ENCODE measurements at regions not wholly inside any gene's neighbourhood (a gene's known extent, or its start where the extent isn't known, plus 50 kb on each side); places are given as distances from the start of the nearest gene placed in this dataset.
"Not testable (repeated sequence)": the region's sequence is repeated elsewhere in the genome, so short reads cannot be mapped to it uniquely, and the experiment has no call there.

DNA sequence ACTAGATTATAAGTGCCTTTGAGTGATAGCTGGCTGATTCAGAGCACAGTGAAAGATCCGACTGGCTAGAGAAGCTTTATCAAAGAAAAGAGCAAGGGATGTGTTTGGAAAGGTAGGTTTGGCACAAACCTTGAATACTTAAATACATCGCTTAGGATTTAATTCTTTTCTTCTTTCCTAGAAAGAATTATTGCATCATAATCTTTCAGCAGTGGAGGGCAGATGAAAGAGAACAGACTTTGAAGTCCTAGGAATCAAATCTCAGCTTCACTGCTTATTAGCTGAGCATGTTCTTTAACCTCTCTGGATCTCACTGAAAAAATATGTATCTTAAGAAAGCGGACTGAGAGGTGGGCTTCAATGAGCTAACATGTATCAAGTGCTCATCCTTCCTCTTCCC, 122.8 kb downstream of the ZNF365 start:
- peak; percentile 54 for DNase-seq (ENCODE audit: low spot score)

DNA sequence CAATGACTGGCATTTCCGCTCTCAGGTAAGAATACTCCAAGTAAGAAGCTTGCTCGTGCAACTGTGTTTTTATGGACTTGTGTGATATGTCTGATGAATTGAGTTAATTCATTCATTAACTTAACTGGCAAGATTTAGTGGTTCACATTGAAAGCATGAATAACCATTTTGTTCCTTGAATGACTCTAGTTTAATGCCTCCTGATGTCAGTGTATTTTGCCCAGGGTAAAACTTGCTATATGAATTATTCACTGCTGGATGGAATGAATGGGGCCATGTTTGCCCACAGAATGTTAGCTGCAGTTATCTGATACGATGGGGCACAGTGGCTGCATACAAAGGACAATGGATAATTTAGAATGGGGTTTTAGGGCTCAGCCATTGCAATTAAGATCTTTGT, 124.1 kb downstream of the ZNF365 start:
- no peak for DNase-seq (ENCODE audit: low spot score)

DNA sequence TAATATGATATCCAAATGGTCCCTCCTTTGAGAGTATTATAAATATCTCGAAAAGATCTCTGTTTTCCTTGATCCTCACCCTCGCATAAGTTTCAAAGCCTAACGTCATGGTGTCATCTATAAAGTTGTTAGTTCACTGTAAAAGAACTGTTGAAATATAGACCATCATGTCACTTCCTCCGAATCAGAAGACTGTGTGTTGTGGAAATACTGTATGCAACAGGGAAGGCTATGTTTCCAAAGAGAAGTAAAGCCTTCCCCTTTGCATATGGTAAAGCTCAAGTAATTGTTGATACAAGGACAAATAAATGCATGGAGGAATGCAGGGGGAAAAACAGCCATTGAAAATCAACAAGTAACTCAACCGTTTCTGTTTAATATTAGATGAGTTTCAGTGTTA, 125.9 kb downstream of the ZNF365 start:
- not testable (repeated sequence) for DNase-seq (ENCODE audit: low spot score)

DNA sequence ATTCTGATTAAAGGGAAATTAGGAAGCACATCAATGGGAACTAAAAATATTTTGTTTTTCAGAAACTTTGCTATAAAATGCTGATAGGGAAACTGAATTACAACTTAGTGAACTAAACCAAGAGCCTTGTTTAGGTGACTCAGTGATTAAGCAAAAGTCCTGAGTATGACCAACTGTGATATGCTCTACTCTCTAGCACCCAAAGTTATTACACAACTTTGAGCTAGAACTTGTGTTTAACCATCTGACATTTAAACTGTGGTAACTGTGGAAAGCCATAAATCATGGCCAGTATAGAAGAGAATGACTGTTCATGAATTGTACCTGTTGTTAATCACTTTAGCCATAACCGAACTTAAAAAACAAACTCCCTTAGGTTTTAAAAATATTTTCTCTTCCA, 127.4 kb downstream of the ZNF365 start:
- no peak for DNase-seq (ENCODE audit: low spot score)

DNA sequence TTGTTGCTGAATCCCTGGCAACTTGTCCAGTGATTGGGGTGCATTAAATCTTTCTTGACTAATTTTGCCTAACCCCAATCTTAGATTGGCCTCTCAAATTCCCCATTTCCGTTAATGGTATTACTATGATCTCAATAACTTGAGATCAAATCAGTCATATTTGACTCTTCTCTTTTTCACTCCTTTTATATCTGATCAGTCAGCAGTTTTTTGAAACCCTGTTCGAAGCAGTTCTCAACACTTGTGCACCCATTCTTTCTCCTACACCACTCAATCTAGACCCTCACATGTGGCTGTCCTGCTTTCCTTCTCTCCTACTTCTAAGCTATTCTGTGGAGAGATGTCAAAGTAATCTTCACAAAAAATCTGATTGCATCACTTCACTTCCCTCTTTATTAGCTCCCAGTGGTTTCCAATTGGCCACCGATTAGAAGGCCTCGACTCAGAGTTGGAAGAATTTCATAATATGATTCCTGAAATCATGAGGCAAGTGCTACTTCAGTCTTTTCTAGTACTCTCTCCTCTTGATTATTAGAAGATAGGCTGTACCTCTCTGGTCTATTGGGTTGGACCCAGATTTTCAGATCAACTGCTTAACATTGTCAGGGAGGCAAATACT, 128.9 kb downstream of the ZNF365 start:
- no peak for DNase-seq (ENCODE audit: low spot score)

DNA sequence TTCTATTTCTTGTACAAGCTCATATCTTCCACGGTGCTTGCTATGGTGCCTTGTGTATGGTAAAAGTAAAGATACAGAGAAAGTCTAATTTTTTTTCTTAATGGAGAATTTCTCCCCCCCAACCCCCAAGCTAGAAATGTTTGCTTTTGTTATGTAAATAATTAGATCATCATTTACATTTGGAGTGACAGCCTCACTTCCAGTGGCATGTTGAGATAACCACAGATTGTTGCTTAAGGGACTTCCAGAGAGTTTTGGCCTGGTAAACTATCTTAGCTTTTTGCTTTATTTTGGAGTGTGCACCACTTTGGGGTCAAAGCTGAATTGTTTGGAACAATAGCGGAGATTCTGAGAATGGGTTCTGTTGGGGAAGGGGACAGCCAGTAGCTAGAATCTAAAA, 129.7 kb downstream of the ZNF365 start:
- DNase-seq (ENCODE audit: low spot score) = no peak

DNA sequence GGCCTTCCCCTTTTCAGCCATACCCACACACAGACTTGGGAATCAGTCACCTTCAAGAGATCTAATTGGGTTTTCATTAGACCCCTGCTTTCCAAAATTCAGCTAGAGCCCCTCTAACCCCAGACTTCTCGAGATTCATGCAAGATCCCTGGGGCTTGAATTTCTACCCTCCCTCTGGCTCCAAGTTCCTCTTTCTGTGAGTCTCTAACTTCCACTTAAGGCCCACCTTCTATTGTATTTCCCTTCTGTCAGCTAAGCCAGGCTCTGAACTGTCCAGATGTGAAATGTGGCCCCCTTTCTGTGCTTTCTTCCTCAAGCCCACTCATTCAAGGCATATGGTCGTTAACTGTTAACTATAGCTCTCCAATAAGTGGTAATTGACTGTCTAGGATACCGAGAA, 132.2 kb downstream of the ZNF365 start:
- no peak for DNase-seq (ENCODE audit: low spot score)

DNA sequence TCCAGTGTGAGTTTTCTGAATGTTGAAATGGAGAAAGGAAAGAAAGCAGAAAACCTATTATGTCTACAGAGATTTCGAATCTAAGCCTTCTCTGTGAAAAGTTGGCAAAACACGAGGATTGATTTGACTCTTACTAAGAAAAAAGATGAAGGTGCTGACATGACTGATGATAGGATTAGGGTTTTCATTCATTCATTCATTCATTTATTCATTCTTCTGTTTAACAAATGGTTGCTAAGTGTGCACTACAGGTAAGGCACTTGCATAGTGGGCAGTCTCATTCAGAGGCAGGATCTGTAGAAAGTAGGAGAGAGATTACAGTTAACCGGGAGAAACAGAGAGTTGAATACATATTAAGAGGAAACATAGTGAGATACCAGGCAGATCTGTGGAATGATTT, 137.1 kb downstream of the ZNF365 start:
- DNase-seq (ENCODE audit: low spot score) = no peak

DNA sequence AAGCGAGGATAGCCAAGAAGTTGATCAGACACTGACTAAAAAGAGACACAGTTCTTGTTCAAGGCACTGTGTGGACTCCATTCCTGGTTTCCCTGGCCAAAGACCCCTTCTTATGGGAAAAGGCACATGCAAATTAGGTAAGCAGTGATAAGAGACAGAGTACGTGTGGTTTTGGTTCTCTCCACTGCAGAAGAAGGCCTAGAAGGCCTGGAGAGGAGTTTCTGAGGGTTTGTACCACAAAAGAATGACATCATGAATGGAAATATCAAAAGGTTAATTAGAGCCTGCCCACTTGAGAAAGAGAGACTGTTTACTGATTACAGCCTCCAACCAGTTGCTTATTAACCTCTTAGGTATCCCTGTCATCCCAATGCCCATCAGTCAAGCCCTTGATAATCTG, 137.5 kb downstream of the ZNF365 start:
- no peak for DNase-seq (ENCODE audit: low spot score)

DNA sequence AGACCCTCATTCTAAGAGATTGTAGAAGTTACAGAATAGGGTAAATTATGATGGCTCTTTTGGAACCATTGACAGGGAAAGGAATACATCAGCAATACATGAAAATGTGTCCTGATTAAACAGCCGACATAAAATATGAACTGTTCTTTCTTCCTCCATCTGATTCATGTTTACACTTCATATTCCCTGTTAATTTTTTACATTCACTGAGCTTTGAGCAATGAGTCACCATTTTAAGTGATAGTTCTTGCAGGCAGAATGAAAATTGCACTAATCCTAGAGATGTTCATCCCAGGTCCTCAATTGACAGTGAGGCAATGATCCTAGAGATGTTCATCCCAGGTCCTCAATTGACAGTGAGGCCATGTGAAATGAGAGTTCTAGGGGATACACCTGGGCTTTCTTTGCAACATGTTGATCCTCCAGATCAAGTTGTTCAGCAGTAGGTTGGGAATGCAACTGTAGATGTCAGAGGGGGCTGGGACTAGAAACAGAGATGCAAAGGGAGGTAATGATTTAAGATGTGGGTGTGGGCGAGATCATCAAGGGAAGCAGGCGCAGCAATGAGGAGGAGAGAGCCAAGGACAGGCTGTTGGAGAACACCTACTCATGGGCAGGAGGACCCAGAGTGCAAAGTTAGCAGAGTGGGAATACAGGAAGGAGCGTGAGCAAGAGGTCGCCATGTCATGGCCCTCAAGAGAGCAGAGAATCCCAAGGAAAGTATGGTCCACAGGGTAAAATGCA, 138.7 kb downstream of the ZNF365 start:
- no peak for DNase-seq (ENCODE audit: low spot score)

DNA sequence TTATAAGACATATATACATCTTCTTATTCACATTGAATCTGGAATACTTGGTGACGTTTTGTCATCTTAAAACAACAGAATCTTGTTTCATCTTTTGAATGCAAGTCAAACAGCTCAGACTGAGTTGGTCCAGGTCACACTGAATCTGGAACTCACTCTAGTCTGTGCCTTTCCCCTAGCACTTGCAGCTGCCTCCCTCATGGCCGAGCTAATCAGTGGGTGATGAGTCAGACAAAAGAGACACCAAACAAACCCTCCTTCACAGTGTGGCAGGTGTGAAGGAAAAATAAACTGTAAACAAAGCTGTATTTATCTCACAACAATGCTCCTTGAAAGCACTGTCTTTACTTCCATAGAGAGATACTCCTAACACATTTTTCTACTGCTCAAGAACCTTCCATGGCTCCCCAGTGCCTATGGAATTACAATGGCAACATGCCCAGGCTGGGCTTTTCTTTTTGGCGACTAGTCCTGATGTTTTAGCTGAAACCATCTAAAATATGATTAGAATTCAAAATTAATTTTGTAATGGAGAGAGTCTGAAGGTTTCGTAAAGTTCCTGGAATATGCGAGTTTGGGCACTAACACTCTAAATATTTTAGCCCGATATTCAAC, 140.0 kb downstream of the ZNF365 start:
- DNase-seq (ENCODE audit: low spot score) = no peak

DNA sequence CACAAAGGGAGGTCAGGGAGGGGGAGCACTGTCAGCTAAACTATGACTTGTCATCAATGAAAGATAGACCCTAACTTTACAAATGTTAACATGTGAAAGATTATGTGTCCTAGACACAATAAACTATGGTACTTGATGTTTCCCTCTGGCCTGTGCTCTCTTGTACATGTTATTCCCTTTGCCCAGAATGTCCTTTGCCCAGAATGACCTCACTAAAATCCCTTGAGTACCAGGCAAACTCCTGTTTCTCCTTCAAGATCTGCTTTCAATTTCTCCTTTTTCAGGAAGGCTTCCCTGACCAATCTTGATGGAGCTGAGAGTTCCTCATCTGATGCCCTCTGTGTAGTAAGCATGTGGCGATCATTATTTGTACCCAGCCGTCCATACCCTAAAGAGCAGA, 143.1 kb downstream of the ZNF365 start:
- no peak for DNase-seq (ENCODE audit: low spot score)

DNA sequence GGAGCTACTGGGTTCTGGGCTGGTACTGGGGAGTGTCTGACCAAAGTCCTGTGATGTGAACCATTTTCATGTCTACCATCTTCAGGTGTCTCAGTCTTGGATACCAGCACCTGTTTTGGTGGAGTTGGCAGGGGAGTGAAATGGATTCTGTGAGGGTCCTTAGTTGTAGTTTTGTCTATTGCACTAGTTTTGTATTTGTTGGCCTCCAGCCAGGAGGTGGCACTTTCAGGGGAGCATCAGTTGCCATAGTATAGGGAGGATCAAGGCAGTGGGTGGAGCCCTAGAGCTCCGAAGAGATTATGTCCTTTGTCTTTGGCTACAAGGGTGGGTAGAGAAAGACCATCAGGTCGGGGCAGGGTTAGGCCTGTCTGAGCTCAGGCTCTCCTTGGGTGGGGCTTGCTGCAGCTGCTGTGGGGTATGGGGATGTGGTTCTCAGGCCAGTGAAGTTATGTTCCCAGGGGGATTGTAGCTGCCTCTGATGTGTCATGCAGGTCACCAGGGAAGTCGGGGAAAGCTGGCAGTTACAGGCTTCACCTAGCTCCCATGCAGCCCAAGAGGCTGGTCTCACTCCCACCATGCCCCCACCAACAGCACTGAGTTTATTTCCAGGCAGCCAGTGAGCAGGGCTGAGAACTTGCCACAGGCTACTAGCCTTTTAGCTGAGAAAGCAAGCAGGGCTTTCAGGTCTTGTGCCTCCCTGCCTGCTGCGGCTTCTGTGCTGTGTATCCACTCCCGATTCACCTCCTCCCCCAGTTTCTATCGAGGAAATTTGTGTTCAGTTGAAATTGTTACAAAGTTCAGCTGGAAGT, 153.1 kb downstream of the ZNF365 start:
- no peak for DNase-seq (ENCODE audit: low spot score)

DNA sequence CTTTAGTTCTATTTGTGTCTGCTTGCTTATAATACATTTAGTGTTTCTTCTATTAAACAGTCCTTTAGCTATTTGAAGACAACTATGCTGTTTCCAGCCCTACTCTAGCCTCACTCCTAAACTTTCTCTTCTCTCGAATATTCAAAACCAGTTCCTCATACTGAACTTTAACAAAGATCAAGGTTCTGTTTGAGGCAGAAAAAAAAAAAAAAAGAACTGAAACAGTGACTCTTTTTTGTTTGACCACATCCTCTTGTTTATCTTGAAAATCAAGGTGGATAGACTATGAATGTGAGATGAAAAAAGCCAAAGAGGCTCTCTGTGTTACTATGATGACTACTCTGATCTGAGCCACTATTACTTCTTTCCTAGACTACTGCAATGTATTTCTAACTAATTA, 154.3 kb downstream of the ZNF365 start:
- no peak for DNase-seq (ENCODE audit: low spot score)

DNA sequence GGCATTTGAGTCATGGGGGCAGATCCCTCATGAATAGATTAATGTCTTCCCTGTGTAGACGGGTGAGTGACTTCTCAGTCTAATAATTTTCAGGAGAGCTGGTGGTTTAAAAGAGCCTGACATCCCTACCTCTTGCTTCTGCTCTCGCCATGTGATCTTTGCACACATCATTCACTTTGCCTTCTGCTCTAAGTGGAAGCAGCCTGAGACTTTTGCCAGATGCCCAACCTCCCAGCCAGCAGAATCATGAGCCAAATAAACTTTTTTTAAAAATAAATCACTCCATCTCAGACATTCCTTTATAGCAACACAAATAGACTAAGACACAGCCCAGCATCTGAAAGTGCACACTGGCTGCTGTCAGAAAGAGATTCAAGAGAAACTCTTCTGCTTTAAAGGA, 155.2 kb downstream of the ZNF365 start:
- peak; percentile 27 for DNase-seq (ENCODE audit: low spot score)

DNA sequence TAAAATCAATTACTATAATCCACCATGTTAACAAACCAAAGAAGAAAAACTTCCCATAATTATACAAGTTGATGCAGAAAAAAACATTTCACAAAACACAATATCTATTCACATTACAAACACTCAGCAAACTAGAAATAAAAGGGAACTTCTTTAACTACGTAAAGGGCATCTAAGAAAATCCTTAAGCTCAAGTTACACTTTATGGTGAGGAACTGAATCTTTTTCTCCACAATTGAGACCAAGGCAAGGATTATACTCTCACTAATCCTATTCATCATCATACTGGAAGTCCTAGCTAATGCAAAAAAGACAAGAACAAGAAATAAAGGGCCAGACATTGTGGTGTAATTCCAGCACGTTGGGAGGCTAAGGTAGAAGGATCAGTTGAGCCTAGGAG, 159.9 kb downstream of the ZNF365 start:
- DNase-seq (ENCODE audit: low spot score) = no peak

DNA sequence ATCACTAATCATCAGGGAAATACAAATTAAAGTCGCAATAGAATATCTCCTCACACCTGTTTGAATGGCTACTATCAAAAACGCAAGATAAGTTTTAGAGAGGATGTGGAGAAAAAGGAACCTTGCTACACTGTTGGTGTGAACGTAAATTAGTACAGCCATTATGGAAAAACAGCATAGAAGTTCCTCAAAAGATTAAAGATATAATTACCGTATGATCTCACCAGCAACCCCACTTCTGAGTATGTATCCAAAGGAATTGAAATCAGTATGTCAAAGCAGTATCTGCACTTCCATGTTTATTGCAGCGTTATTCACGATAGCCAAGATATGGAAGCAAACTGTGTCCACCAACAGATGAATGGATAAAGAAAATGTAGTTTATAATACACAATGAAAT, 164.4 kb downstream of the ZNF365 start:
- DNase-seq (ENCODE audit: low spot score) = no peak

DNA sequence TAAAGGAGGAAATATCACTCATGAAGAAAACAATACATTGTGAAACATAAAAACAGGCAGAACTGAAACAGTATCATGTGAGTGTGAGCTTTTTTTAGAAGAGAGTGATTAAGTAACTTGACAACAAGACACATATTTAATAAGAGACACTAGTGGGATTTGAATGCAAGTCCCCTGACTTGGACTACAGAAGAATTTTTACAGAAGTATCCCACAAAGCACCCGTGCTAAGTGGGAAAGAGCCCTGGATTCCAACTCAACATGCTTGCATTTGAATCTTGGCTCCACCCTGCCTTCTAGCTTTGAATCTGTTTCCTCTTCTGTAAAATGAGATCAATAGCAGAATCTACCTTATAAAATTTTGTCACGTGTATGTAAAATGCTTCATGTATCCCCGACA, 166.2 kb downstream of the ZNF365 start:
- DNase-seq (ENCODE audit: low spot score) = no peak

DNA sequence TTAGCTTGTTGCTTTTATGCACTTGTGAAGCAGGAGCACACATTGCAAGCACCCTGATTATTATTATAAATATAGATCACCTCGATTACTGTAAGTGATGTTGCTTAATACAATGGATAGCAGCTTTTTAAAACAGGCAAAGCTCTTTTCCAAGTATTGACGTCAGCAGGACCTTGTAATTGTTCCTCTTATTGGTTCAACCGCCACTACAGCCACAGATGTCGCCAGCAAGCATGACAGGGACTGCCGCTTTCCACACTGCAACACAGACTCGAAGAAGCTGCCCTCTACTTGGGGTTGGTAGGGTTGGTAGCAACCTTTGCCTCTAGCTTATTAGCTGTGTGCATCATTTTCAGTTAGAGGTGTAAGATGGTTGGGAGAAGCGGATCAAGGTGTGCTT, 167.6 kb downstream of the ZNF365 start:
- DNase-seq (ENCODE audit: low spot score) = no peak

DNA sequence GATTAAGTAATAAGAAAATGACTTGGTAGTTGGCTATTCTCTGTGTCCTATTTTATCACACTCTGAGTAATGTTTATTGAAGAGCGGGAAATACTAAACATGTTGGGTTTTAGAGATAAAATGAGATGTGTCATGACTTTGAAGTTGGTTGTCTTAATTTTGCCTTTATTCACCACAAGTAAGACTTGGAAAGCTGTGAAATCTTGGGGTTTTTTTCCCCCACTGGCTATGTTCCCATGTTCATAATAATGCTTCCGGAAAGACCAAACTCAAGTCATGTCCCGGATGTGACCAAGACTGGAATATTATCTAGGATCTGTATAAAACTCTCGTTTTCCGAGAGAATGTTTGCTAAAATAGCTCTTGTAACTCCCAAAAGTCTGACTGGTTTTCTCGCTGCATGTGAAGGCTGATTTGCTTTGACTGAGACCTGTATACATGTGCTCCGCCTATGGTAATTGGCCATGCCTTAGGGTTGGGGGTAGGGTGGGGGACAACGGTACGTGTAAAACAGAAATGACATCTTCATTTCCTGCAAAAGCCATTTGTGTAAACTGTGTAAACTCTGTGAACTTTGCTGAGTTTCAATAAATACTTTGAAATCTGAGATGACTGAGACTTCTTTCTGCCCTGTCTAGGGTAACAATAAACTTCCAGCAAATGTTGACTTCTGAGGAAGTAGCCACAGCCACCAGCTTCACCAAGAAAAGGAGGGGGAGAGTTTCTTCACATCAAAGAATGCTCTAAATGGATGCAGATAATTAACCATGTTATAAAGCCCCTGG, 169.6 kb downstream of the ZNF365 start:
- DNase-seq (ENCODE audit: low spot score) = no peak

All from umbilical cord (tissue), 1 donor.